GM21360 (cell line): ENCODE measurements at regions not wholly inside any gene's neighbourhood (a gene's known extent, or its start where the extent isn't known, plus 50 kb on each side); places are given as distances from the start of the nearest gene placed in this dataset.

Experiments
- ATAC-seq: cut with Tn5 transposase; IDR thresholded peaks from one replicate; pipeline ENCODE4 v1.9.1; 2021; ENCODE audit warnings: mild to moderate bottlenecking, moderate library complexity; ENCODE audit not compliant: unreplicated experiment

DNA sequence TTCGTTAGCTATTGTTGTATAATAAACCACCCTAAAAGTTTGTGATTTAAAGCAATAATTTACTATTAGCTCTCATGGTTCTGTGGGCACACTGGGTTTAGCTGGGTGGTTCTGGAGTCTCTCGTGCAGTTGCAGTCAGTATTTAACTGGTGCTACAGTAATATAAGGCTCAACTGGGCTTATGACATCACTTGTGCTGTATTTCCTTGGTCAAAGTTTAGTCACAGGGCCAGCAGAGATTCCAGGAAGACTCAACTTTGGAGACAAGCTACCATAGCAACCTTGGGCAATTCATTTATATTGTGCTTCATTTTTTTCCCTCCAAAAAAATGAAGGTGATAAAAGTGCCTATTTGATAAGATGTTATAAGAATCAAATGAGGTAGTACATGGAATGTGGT, 204.2 kb upstream of the GUCY1A2 start:
- ATAC-seq, result no peak

DNA sequence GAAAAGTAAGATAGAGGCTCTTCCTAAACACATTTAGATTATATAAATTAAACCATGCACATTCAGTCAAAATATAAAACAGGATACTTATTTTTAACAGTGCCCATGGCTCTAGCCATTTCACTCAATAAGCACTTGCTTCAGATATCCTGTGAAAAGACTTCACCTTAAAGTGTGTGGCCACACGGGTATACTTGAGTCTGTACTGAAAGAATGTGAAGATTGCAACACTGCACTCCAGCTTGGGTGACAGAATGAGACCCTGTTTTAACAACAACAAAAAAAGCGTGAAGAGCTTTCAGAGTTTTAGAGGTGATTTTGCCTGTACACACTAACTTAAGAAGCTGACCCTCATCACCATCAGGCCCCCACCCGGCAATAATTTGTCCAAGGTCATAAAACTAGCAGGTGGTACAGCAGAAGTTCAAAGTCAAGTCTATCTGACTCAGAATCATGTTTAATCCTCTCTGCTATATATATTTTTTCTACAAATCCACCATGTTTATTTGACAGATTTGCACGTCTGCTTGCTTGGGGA, 203.5 kb upstream of the GUCY1A2 start:
- no peak for ATAC-seq

GRCh38 chr11:107218123-107219013, 200.1 kb upstream of the GUCY1A2 start:
- ATAC-seq, result no peak

- ATAC-seq, result no peak
Observed at GRCh38 chr11:107217444-107217843, 199.2 kb upstream of the GUCY1A2 start.

DNA sequence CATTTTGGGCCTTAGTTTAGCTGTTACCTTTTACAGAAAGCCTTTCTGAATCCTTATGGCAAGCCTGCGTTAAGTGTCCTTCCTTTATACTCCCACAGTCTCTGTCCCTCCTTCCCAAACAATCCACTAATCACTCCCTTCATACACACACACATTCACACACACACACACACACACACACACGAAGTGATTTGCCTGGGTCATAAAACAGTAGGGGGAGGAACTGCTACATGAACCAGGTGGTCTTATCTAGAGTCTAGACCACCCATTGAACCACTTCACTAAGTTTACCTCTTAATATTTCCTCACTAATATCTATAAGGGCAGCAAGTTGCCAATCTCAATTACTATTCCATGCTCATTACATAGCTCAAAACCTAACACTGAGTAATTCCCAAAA, 196.7 kb upstream of the GUCY1A2 start:
- ATAC-seq, result no peak

DNA sequence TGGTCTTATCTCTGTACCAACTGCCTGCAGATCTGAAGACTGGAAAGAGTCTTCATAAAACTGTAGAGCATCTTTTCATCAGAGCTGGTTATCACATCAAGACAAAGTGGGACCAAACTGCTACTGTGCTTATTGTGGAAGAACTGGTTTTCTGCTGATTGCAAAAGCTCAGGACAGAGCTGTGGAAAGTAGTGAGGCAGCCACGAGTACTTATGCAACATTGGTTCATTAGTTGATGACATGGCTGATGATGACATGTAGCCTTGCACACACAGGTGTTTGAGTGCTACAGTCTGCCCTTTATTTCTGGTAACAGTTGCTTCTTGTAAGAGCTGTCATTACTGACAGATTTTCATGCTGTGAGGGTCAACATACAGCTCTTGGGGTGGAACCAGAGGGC, 185.4 kb upstream of the GUCY1A2 start:
- ATAC-seq, result no peak

DNA sequence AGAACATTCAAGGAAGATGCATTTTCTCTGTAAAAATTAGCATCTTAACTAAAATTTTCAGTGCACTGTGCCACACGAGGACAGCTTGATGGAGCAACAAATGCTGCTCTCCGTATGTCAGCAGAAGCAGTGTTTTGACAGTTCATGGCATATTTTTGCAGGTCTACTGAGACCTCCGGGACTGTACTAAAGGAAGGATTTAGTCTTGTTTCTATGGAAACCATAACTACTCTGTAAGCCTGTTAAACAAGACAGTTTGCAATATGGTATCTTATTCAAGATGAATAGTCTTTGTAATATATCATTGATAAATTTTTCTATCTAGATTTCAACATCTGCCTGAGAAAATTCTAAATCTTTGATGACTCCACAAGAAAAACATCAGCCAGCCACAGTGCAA, 184.0 kb upstream of the GUCY1A2 start:
- no peak for ATAC-seq

DNA sequence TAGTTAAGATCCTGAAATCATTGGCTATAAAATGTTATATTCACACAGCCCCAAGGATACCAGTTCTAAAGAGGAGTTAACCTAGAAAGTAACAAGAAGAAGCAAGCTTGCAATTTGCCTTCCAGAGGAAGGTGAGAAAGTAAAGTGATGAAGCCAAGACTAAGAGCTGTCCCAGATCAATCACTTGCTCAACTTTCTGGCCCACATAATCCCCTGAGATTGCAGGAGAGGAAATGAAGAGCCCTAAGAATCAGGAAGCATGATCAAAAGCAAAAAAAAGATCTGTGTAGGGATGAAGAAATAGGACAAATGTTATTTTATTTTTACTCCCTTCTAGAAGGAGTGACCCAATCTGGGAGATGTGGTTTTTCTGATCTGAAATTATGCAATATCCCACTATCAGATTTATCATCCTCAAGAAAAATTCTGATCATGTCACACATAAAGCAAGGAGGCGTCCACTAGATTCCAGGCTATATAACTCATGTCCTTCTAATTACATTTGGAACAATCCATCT, 180.3 kb upstream of the GUCY1A2 start:
- no peak for ATAC-seq

- no peak for ATAC-seq
Observed at GRCh38 chr11:107197932-107198331, 179.7 kb upstream of the GUCY1A2 start.

DNA sequence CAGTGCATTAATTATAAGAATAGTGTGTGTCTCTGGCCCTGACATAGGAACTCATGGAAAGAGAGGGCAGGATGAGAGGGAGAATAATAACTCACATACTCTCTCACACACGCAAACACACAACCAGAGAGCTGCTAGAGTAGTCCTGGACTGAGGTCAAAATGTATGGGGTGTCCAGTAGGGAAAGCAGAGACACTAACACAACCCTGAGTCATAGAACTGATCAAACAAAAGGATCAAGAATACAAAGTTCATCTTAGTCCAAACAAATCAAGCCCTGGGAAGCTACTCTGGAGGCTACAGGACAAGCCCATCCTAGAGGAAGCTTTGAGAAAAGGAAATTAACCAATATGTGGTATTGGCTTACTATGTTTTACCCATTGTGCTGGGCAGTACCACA, 178.5 kb upstream of the GUCY1A2 start:
- ATAC-seq, result no peak

- ATAC-seq, result no peak
Observed at GRCh38 chr11:107184986-107185385, 166.7 kb upstream of the GUCY1A2 start.

DNA sequence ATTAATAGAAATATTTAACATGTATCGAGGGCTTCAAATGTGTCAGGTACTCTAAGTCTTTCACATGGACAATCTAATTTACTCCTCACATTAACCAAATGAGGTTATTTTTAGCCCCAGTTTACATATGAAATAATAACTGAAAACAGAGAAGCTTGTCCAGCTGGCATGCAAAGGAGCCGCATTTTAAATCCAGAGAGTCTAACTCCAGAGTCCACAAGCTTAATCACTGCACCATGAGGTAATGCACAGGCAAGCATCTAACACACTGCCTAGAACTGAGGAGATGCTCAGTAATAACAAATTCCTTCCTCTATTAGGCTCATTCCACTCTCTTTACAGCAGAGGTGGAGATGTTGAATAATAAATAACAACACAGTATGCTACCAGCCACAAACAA, 165.7 kb upstream of the GUCY1A2 start:
- no peak for ATAC-seq

GRCh38 chr11:107182978-107183377, 164.7 kb upstream of the GUCY1A2 start:
- ATAC-seq, result no peak

- ATAC-seq, result no peak
Observed at GRCh38 chr11:107180236-107180635, 162.0 kb upstream of the GUCY1A2 start.

DNA sequence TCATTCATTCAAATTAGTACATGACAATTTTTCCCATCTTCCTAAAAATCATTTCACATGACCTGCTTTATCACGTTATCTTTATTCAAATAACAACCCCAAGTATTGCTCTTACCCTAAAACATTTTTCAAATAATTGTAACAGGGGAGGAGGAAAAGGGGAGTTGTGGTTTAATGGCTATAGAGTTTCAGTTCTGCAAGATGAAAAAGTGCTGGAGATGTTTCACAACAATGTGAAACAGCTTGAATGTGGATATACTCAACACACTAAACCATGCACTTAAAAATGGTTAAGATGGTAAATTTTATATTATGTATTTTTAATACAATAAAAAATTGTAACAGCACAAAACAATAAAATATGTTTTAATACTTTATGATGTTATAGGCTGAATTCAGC, 161.6 kb upstream of the GUCY1A2 start:
- no peak for ATAC-seq

DNA sequence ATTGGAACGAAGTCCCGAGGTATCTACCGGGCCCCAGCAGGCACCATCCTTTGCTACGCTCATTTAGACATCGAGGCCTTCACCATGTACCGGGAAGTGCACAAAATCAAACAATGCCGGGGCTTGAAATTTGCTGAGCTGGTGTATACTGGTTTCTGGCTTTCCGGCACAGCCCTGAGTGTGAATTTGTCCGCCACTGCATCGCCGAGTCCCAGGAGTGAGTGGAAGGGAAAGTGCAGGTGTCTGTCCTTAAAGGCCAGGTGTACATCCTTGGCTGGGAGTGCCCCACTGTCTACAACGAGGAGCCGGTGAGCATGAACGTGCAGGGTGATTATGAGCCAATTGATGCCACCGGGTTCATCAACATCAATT, 158.8 kb upstream of the GUCY1A2 start:
- no peak for ATAC-seq

- ATAC-seq, result no peak
Observed at GRCh38 chr11:107176148-107177105, 158.2 kb upstream of the GUCY1A2 start.

DNA sequence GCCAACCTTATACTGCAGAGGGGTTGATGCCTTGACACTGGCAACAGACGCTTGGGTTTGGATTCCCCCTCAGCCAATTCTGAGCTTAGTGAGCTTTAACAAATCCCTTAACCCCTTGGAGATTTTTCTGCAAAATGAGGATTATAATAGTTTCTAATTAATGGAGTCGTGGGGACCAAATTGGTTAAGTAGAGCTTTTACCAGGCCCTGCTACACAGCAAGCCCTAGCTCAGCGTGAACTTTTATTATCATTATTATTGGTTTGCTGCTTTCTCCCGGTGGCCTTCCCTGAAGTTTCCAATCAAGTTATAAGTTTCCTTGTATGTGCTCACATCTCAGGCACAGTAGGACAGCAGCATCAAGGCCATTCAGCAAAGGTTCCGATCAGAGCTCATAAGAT, 156.6 kb upstream of the GUCY1A2 start:
- ATAC-seq, result no peak

- ATAC-seq, result no peak
Observed at GRCh38 chr11:107172996-107173395, 154.7 kb upstream of the GUCY1A2 start.

DNA sequence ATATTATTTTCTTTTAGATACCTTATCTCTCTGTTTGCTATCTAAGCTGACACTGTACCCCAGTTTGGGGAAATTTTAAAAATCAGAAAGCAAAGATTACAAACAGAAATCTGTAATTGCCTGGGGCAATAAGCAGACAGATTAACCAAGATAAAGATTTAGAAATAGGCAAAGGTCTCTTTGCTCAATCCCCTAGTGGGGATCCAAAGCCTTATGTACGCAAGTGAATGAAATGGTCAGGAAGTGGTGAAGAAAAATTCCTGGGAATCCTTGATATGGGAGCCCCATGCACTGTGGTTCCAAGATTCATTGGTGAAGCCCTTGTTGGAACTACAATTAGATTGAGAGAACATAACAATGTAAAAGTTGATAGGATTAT, 139.5 kb upstream of the GUCY1A2 start:
- ATAC-seq, result no peak

DNA sequence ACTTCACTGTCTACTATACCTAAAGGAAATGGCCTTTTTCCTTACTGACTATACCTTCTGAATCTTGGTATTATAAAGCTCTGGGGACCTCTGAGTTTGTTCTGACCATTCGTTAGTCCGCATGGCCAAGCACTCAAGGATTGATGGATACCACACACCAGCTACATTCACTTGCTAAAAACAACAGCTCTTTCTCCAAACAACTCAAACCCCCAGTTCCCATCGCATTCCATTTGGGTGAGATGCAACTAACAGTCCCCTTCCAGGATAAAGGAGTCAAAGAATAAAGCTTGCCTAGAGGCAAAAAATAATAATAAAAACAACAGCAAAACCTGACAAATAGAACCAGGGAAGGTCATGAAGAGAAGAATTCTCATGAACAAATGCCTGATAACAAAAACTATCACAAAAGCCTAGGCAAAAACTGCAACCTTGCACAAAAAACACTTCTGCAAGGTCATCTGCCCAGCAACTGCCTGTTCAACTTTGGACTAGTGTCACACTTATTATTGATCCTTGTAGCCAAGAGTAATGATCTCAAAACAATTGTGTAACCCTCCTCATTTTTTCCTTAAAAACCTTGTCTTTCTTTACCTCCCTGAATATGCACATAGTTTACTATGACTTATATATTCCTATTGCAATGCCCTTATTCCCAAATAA, 139.0 kb upstream of the GUCY1A2 start:
- no peak for ATAC-seq
